GM20000 (cell line): ENCODE measurements at regions not wholly inside any gene's neighbourhood (a gene's known extent, or its start where the extent isn't known, plus 50 kb on each side); places are given as distances from the start of the nearest gene placed in this dataset.
"Not testable (repeated sequence)": the region's sequence is repeated elsewhere in the genome, so short reads cannot be mapped to it uniquely, and the experiment has no call there.

Experiments
- DNase-seq: peaks from one replicate; pipeline ENCODE4 v3.0.0; 2012; ENCODE audit warnings: low spot score
- CTCF ChIP-seq: IDR thresholded peaks from 2 replicates; pipeline ENCODE4 v1.5.1; 2012; ENCODE audit warnings: mild to moderate bottlenecking, control low read depth; ENCODE audit errors: extremely low read depth, missing control alignments

- DNase-seq = no peak
- TF ChIP-seq CTCF = no peak
These were observed 488.5 kb upstream of the SOX9 start for GRCh38 chr17:71632328-71632727.

- TF ChIP-seq CTCF = no peak
- no peak for DNase-seq
These were observed 487.4 kb upstream of the SOX9 start for GRCh38 chr17:71633391-71633849.

- TF ChIP-seq CTCF = no peak
- DNase-seq = no peak
These were observed 486.4 kb upstream of the SOX9 start for GRCh38 chr17:71634376-71634775.

GRCh38 chr17:71635187-71635586 lies 485.6 kb upstream of the SOX9 start:
- DNase-seq = no peak

GRCh38 chr17:71636644-71637043 lies 484.2 kb upstream of the SOX9 start:
- TF ChIP-seq CTCF = no peak
- DNase-seq = no peak

More at GRCh38 chr17:71635187-71635586, 485.6 kb upstream of the SOX9 start:
- no peak for TF ChIP-seq CTCF

GRCh38 chr17:71638668-71639067 lies 482.2 kb upstream of the SOX9 start:
- TF ChIP-seq CTCF = no peak
- no peak for DNase-seq

- no peak for TF ChIP-seq CTCF
- DNase-seq = no peak
These were observed 481.0 kb upstream of the SOX9 start for GRCh38 chr17:71639865-71640264.

- DNase-seq = not testable (repeated sequence)
These were observed 473.9 kb upstream of the SOX9 start for GRCh38 chr17:71646890-71647289.

- not testable (repeated sequence) for DNase-seq
These were observed 472.5 kb upstream of the SOX9 start for GRCh38 chr17:71648342-71648741.
